Epithelial cell of proximal tubule (primary cell): ENCODE measurements at regions not wholly inside any gene's neighbourhood (a gene's known extent, or its start where the extent isn't known, plus 50 kb on each side); places are given as distances from the start of the nearest gene placed in this dataset.
"Not testable (repeated sequence)": the region's sequence is repeated elsewhere in the genome, so short reads cannot be mapped to it uniquely, and the experiment has no call there.

Source experiments
- DNase-seq: peaks from one replicate; pipeline ENCODE4 v3.0.0-alpha.2; 2011; ENCODE audit warnings: low read depth
- H3K4me3 ChIP-seq: 2 replicates; pipeline ENCODE4 v1.5.1; 2011; ENCODE audit warnings: low read depth, mild to moderate bottlenecking, low read length
- TF ChIP-seq, protein P1 (sequence below): conservative IDR thresholded peaks from 2 replicates; pipeline ENCODE4 v1.5.1; 2012; ENCODE audit warnings: low read depth, mild to moderate bottlenecking, low read length

DNA sequence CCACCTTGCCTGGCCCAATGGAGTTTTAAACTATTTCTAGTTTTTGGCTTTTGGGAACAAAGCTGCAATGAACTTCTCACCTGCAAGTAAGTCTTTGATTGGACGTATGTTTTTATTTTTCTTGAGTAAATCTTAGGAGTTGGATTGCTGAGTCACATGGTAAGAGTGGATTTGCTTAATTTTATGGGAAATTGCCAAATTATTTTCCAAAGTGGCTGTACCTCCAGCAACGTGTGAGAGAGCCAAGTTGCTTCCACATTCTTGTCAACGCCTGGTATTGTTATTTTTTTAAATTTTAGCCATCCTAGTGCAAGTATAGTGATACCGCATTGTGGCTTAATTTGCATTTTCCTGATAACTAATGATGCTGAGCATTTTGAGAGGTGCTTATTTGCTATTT, 136.6 kb downstream of the LMNTD1 start:
- DNase-seq: no peak
- H3K4me3 ChIP-seq: no peak overlapping the region
- TF ChIP-seq, protein P1, sequence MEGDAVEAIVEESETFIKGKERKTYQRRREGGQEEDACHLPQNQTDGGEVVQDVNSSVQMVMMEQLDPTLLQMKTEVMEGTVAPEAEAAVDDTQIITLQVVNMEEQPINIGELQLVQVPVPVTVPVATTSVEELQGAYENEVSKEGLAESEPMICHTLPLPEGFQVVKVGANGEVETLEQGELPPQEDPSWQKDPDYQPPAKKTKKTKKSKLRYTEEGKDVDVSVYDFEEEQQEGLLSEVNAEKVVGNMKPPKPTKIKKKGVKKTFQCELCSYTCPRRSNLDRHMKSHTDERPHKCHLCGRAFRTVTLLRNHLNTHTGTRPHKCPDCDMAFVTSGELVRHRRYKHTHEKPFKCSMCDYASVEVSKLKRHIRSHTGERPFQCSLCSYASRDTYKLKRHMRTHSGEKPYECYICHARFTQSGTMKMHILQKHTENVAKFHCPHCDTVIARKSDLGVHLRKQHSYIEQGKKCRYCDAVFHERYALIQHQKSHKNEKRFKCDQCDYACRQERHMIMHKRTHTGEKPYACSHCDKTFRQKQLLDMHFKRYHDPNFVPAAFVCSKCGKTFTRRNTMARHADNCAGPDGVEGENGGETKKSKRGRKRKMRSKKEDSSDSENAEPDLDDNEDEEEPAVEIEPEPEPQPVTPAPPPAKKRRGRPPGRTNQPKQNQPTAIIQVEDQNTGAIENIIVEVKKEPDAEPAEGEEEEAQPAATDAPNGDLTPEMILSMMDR: no peak

- no peak for DNase-seq
- H3K4me3 ChIP-seq: no peak overlapping the region
- TF ChIP-seq, protein P1: no peak
These were observed 138.1 kb downstream of the LMNTD1 start for GRCh38 chr12:25415004-25415403.

GRCh38 chr12:25412735-25413134, 140.3 kb downstream of the LMNTD1 start:
- H3K4me3 ChIP-seq: no peak overlapping the region
- DNase-seq: no peak
- TF ChIP-seq, protein P1: no peak

DNA sequence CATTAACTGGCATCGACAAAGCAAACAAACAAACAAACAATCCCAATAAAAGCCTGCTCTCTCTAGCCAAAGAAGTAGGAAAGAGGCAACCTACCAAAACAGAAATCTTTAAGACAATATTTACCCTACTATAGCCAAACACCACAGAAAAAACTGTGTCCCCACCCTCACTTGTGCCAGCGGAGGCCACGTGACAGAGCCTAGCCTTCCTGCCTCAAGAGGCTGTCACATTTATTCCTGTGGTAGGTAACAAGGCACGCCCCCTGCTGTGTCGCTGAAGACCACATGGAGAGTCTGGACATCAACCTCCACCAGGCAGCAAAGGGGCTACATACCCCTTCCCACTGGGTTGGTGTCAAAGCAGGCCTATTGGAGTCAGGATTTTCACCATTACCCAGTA, 148.1 kb downstream of the LMNTD1 start:
- no peak overlapping the region for H3K4me3 ChIP-seq
- TF ChIP-seq, protein P1: no peak
- no peak for DNase-seq

- TF ChIP-seq, protein P1: no peak
- no peak overlapping the region for H3K4me3 ChIP-seq
These were observed 151.0 kb upstream of the KRAS start for GRCh38 chr12:25401547-25402345.

DNA sequence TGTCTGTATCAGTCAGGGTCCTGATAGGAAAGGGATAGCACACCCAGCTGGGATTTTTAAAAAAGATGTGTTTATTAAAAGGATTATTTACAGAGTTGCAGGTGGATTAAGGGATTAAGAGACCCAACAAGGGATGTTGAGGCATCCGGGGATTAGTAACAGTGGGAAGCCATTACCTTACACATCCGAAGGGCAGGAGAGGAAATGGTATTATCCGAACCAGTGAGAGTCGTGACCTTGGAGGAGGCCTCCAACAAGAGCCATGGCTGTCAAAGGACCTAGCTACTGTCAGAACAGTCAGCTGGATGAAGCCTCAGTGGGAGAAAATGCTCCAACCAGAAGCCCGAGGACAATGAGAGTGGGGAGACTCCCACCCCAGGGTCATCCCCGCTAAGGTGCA, 146.3 kb upstream of the KRAS start:
- TF ChIP-seq, protein P1: no peak
- H3K4me3 ChIP-seq: no peak overlapping the region
- DNase-seq: no peak

More at GRCh38 chr12:25401547-25402345, 151.0 kb upstream of the KRAS start:
- no peak for DNase-seq

DNA sequence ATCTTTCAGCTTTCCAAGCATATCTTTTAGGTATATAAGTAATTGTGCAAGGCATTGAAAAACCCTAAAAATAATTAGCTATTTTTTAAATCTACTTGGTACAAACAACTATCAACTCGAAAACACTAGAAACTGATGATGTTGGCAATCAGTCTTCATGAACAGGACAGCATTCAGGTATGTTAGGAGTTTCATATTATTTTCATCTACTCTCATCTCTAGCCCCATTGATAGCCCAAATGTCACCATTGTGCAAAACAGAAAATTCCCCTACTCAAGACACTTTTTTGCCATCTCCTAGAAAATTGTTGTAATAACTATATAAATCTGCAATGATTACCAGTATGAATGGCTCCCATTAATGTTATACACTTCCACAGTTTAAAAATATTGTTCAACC, 144.5 kb upstream of the KRAS start:
- H3K4me3 ChIP-seq: no peak overlapping the region
- DNase-seq: no peak
- TF ChIP-seq, protein P1: no peak

GRCh38 chr12:25394775-25395174, 144.0 kb upstream of the KRAS start:
- H3K4me3 ChIP-seq, DNase-seq: not testable (repeated sequence)
